Right lobe of liver (tissue), 4 donors: ENCODE measurements at regions not wholly inside any gene's neighbourhood (a gene's known extent, or its start where the extent isn't known, plus 50 kb on each side); places are given as distances from the start of the nearest gene placed in this dataset.

Source experiments
- CTCF ChIP-seq, 4 donors: fragments of 200-600 bp in 3 of 4; fragments of 450-650 bp in 1 of 4; IDR thresholded peaks; one replicate each; pipeline versions ENCODE4 v1.5.1 to v1.8.0; 2016 to 2022; ENCODE audit warnings: antibody characterized with exemption in 4 of 4, mild to moderate bottlenecking in 2 of 4
- POLR2A ChIP-seq: fragments of 450-650 bp; IDR thresholded peaks from one replicate; pipeline ENCODE4 v1.6.1; 2017; ENCODE audit warnings: antibody characterized with exemption, mild to moderate bottlenecking
- donor health status: DM: no; HTN: no; CAD: no.
- donor health status: DM: no; HTN: no; CAD: no.
- donor health status: DM: no; HTN: yes; CAD: no.

- no peak for TF ChIP-seq POLR2A
- no peak for TF ChIP-seq CTCF (IDR thresholded peaks at IDR 0.05)
These were observed 205.2 kb downstream of the PIK3R1 start for GRCh38 chr5:68420476-68421344.
